ENCODE measurements at regions not wholly inside any gene's neighbourhood (a gene's known extent, or its start where the extent isn't known, plus 50 kb on each side); places are given as distances from the start of the nearest gene placed in this dataset.

- no peak for DNase-seq (ENCODE audit: low spot score)
- TF ChIP-seq CTCF (IDR thresholded peaks at IDR 0.05; ENCODE audit: extremely low read depth, missing control alignments), result no peak
Observed at GRCh38 chr15:36335224-36335623, 244.2 kb upstream of the CDIN1 start.

- no peak for DNase-seq (ENCODE audit: low spot score)
- no peak for TF ChIP-seq CTCF (IDR thresholded peaks at IDR 0.05; ENCODE audit: extremely low read depth, missing control alignments)
Observed at GRCh38 chr15:36335659-36336058, 243.8 kb upstream of the CDIN1 start.

GRCh38 chr15:36344887-36345286 lies 234.5 kb upstream of the CDIN1 start:
- no peak for DNase-seq (ENCODE audit: low spot score)
- TF ChIP-seq CTCF (IDR thresholded peaks at IDR 0.05; ENCODE audit: extremely low read depth, missing control alignments), result no peak

GRCh38 chr15:36347272-36347858 lies 232.1 kb upstream of the CDIN1 start:
- TF ChIP-seq CTCF (IDR thresholded peaks at IDR 0.05; ENCODE audit: extremely low read depth, missing control alignments), result no peak
- DNase-seq (ENCODE audit: low spot score), result no peak

- no peak for TF ChIP-seq CTCF (IDR thresholded peaks at IDR 0.05; ENCODE audit: extremely low read depth, missing control alignments)
- DNase-seq (ENCODE audit: low spot score), result no peak
Observed at GRCh38 chr15:36356466-36356865, 223.0 kb upstream of the CDIN1 start.

GRCh38 chr15:36356978-36357601 lies 222.3 kb upstream of the CDIN1 start:
- DNase-seq (ENCODE audit: low spot score), result no peak
- TF ChIP-seq CTCF (IDR thresholded peaks at IDR 0.05; ENCODE audit: extremely low read depth, missing control alignments), result no peak

GRCh38 chr15:36358094-36358493 lies 221.3 kb upstream of the CDIN1 start:
- DNase-seq (ENCODE audit: low spot score), result no peak
- TF ChIP-seq CTCF (IDR thresholded peaks at IDR 0.05; ENCODE audit: extremely low read depth, missing control alignments), result no peak

Measured in GM20000 (cell line).